CD4-positive, alpha-beta T cell (primary cell): ENCODE measurements at regions not wholly inside any gene's neighbourhood (a gene's known extent, or its start where the extent isn't known, plus 50 kb on each side); places are given as distances from the start of the nearest gene placed in this dataset.

Experiments used
- ATAC-seq: fragments of 200-7000 bp; cut with Tn5 transposase; one replicate; pipeline ENCODE4 v1.10.0; 2022; ENCODE audit warnings: mild to moderate bottlenecking; ENCODE audit not compliant: poor library complexity
- CTCF ChIA-PET: fragments of 350-600 bp; sonication (Branson Sonifier 250); formaldehyde crosslinking; loops from one replicate; lab custom pipeline; 2021; ENCODE audit warnings: antibody characterized with exemption, inconsistent platforms; lab: Charles Lee
- POLR2A ChIA-PET: fragments of 350-600 bp; sonication (Branson Sonifier 250); formaldehyde crosslinking; loops from one replicate; lab custom pipeline; 2021; ENCODE audit warnings: antibody characterized with exemption, inconsistent platforms; lab: Charles Lee
- DNase-seq, 14 experiments: peaks; one replicate each; pipeline ENCODE4 v3.0.0-alpha.2; 2013 to 2020; ENCODE audit warnings: mixed read lengths in 2 of 14
- H3K27ac ChIP-seq, 2 donors: one replicate each; pipeline versions ENCODE4 v1.5.1 to v1.7.0; 2013; ENCODE audit warnings: low read length in 2 of 2, low read depth in 1 of 2, mild to moderate bottlenecking in 1 of 2
- H3K27me3 ChIP-seq, 2 experiments: 1 replicate in 1 of 2; 2 replicates in 1 of 2; pipeline versions ENCODE4 v1.6.1 to v1.7.0; 2013; ENCODE audit warnings: low read length in 2 of 2, control low read depth in 1 of 2, mild to moderate bottlenecking in 1 of 2, moderate library complexity in 1 of 2; ENCODE audit not compliant: insufficient read depth in 2 of 2, control insufficient read depth in 1 of 2
- H3K36me3 ChIP-seq: one replicate; pipeline ENCODE4 v1.6.1; 2013; ENCODE audit warnings: low read length, control low read depth; ENCODE audit not compliant: insufficient read depth
- H3K4me1 ChIP-seq: one replicate; pipeline ENCODE4 v1.6.1; 2013; ENCODE audit warnings: low read length, control low read depth; ENCODE audit not compliant: insufficient read depth
- H3K4me3 ChIP-seq: one replicate; pipeline ENCODE4 v1.5.1; 2013; ENCODE audit warnings: mild to moderate bottlenecking, low read length, moderate library complexity
- H3K9me3 ChIP-seq, 2 experiments: 1 replicate in 1 of 2; 2 replicates in 1 of 2; pipeline versions ENCODE4 v1.6.1 to v1.7.0; 2013; ENCODE audit warnings: low read length in 2 of 2, mild to moderate bottlenecking in 2 of 2, control low read depth in 1 of 2, moderate library complexity in 1 of 2; ENCODE audit not compliant: control insufficient read depth in 1 of 2, insufficient read depth in 1 of 2
- H3K27ac Mint-ChIP-seq: one replicate; pipeline ENCODE4 v1.8.0; 2020; ENCODE audit warnings: mixed read lengths
- H3K27me3 Mint-ChIP-seq: one replicate; pipeline ENCODE4 v1.8.0; 2021; ENCODE audit warnings: mixed read lengths
- H3K36me3 Mint-ChIP-seq: one replicate; pipeline ENCODE4 v1.8.0; 2021; ENCODE audit warnings: low read depth, mixed read lengths
- H3K4me1 Mint-ChIP-seq: one replicate; pipeline ENCODE4 v1.8.0; 2021; ENCODE audit warnings: low read depth, mixed read lengths
- H3K4me3 Mint-ChIP-seq: one replicate; pipeline ENCODE4 v1.8.0; 2020; ENCODE audit warnings: mild to moderate bottlenecking, mixed read lengths
- H3K9me3 Mint-ChIP-seq: one replicate; pipeline ENCODE4 v1.8.0; 2020; ENCODE audit warnings: mixed read lengths
- intact Hi-C, 2 experiments: fragments of 100-400 bp; cut with DNase I in 1 of 2; cut with micrococcal nuclease in 1 of 2; formaldehyde crosslinking; loops; one replicate each; pipeline versions ENCODE4 v1.15.1 to v1.9.0; 2023 to 2025; cut with DNase I, micrococcal nuclease
- TF ChIP-seq, protein P1 (sequence below): fragments of 200-600 bp; IDR thresholded peaks from one replicate; pipeline ENCODE4 v1.8.0; 2022; ENCODE audit warnings: antibody characterized with exemption, mild to moderate bottlenecking

- no peak overlapping the region for H3K4me3 Mint-ChIP-seq
- H3K4me1 ChIP-seq: no peaks in the 10 kb centered on the region
- DNase-seq (no peak), ATAC-seq (no peak)
- H3K4me3 ChIP-seq: no peak overlapping the region
- H3K27ac Mint-ChIP-seq: no peak overlapping the region
- H3K36me3 ChIP-seq: no peaks in the 10 kb centered on the region
- H3K36me3 Mint-ChIP-seq: no peaks in the 10 kb centered on the region
- POLR2A ChIA-PET: no interaction called here
- H3K9me3 ChIP-seq: peaks cover 0 to 8% of the 10 kb centered on the region in 2 experiments
- H3K9me3 Mint-ChIP-seq: peaks cover 12% of the 10 kb centered on the region
- no peaks in the 10 kb centered on the region for H3K27me3 Mint-ChIP-seq
- no peaks in the 10 kb centered on the region for H3K4me1 Mint-ChIP-seq
- intact Hi-C loops: no loop called here
- H3K27ac ChIP-seq: no peak overlapping the region
- CTCF ChIA-PET: no interaction called here
- H3K27me3 ChIP-seq: no peaks in the 10 kb centered on the region
- TF ChIP-seq, protein P1, sequence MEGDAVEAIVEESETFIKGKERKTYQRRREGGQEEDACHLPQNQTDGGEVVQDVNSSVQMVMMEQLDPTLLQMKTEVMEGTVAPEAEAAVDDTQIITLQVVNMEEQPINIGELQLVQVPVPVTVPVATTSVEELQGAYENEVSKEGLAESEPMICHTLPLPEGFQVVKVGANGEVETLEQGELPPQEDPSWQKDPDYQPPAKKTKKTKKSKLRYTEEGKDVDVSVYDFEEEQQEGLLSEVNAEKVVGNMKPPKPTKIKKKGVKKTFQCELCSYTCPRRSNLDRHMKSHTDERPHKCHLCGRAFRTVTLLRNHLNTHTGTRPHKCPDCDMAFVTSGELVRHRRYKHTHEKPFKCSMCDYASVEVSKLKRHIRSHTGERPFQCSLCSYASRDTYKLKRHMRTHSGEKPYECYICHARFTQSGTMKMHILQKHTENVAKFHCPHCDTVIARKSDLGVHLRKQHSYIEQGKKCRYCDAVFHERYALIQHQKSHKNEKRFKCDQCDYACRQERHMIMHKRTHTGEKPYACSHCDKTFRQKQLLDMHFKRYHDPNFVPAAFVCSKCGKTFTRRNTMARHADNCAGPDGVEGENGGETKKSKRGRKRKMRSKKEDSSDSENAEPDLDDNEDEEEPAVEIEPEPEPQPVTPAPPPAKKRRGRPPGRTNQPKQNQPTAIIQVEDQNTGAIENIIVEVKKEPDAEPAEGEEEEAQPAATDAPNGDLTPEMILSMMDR: no peak
Observed at GRCh38 chr9:11931109-11931508, 762.1 kb upstream of the TYRP1 start.

DNA sequence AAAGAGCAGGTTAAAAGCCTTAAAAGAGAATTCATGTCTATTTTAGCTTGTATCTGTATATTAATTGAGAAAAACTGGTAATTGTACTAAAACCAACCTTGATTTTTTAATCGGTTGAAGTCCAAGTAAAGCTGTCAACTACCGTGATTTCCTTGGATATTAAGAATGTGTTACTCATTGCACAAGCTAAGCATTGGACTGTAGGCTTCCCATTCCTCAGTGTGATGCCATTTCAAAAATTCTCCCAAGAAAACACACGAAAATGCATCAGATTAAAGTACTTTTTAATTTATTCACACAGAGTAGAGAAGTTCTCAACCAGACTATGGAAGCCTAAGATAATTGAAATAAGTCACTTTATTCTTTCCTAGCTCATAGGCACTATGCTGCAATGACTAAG is 761.4 kb upstream of the TYRP1 start:
- TF ChIP-seq, protein P1: no peak
- Histone ChIP-seq H3K27ac (no peak overlapping the region), H3K36me3 (no peaks in the 10 kb centered on the region), H3K4me1 (no peaks in the 10 kb centered on the region), H3K27me3 (no peaks in the 10 kb centered on the region), H3K9me3 (peaks cover 0 to 8% of the 10 kb centered on the region in 2 experiments), H3K4me3 (no peak overlapping the region)
- POLR2A ChIA-PET: no interaction called here
- H3K27me3 Mint-ChIP-seq: no peaks in the 10 kb centered on the region
- H3K4me3 Mint-ChIP-seq: no peak overlapping the region
- H3K36me3 Mint-ChIP-seq: no peaks in the 10 kb centered on the region
- DNase-seq (no peak), ATAC-seq (no peak)
- intact Hi-C loops: no loop called here
- CTCF ChIA-PET: no interaction called here
- peaks cover 14% of the 10 kb centered on the region for H3K9me3 Mint-ChIP-seq
- no peak overlapping the region for H3K27ac Mint-ChIP-seq
- no peaks in the 10 kb centered on the region for H3K4me1 Mint-ChIP-seq

DNA sequence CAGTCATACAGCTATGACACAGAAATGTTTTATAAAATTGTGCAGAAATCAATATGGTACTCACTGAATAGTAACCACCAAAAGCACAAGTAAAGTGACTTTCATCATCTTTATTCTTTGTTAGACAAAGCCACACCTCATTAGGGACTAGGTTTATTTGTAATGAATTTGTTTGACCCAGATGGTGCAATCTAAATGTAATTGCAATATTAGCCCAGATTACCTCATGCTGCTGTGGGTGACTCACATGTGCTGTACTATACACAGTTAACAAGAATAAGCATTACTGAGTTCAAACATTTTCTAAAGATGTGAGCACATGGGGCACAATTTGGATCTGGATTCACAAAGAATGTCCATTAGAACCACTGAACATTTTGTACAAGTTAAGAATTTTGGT is 759.3 kb upstream of the TYRP1 start:
- ATAC-seq: no peak

More for the DNA sequence above, 759.3 kb upstream of the TYRP1 start:
- H3K27me3 ChIP-seq: no peaks in the 10 kb centered on the region
- H3K9me3 Mint-ChIP-seq: peaks cover 14% of the 10 kb centered on the region
- TF ChIP-seq, protein P1: no peak
- POLR2A ChIA-PET: no interaction called here
- H3K27ac Mint-ChIP-seq: no peak overlapping the region
- H3K36me3 ChIP-seq: no peaks in the 10 kb centered on the region
- H3K4me1 ChIP-seq: no peaks in the 10 kb centered on the region
- DNase-seq: no peak
- H3K36me3 Mint-ChIP-seq: no peaks in the 10 kb centered on the region
- H3K27me3 Mint-ChIP-seq: no peaks in the 10 kb centered on the region
- H3K4me3 ChIP-seq: no peak overlapping the region
- CTCF ChIA-PET: no interaction called here
- intact Hi-C loops: no loop called here
- no peak overlapping the region for H3K4me3 Mint-ChIP-seq
- H3K9me3 ChIP-seq: peaks cover 0 to 8% of the 10 kb centered on the region in 2 experiments
- H3K4me1 Mint-ChIP-seq: no peaks in the 10 kb centered on the region
- H3K27ac ChIP-seq: no peak overlapping the region
